Naive thymus-derived CD8-positive, alpha-beta T cell (primary cell): ENCODE measurements at regions not wholly inside any gene's neighbourhood (a gene's known extent, or its start where the extent isn't known, plus 50 kb on each side); places are given as distances from the start of the nearest gene placed in this dataset.

Experiments
- ATAC-seq, 2 donors: fragments of 150-1000 bp; cut with Tn5 transposase in 1 of 2; sonication (Bioruptor Pico), chemical (Tn5 transposase) in 1 of 2; 1 replicate in 1 of 2; 2 replicates in 1 of 2; pipeline ENCODE4 v1.10.0; 2021; ENCODE audit warnings: mild to moderate bottlenecking in 2 of 2, moderate library complexity in 2 of 2
- POLR2A ChIA-PET: fragments of 350-600 bp; sonication (Branson Sonifier 250); formaldehyde crosslinking; loops from one replicate; lab custom pipeline; 2021; ENCODE audit warnings: antibody characterized with exemption; lab: Charles Lee
- DNase-seq, 10 donors: peaks; one replicate each; pipeline versions ENCODE4 v3.0.0 to v3.0.0-alpha.2; 2020 to 2022
- H3K27ac Mint-ChIP-seq, 10 donors: one replicate each; pipeline ENCODE4 v1.8.0; 2020 to 2022; ENCODE audit warnings: mild to moderate bottlenecking in 10 of 10, mixed read lengths in 10 of 10, moderate library complexity in 4 of 10, inconsistent platforms in 1 of 10
- H3K27me3 Mint-ChIP-seq, 5 donors: one replicate each; pipeline ENCODE4 v1.8.0; 2021 to 2022; ENCODE audit warnings: mixed read lengths in 5 of 5
- H3K36me3 Mint-ChIP-seq, 3 donors: one replicate each; pipeline ENCODE4 v1.8.0; 2020 to 2022; ENCODE audit warnings: mixed read lengths in 3 of 3, mild to moderate bottlenecking in 2 of 3, inconsistent platforms in 1 of 3
- H3K4me1 Mint-ChIP-seq, 4 donors: one replicate each; pipeline ENCODE4 v1.8.0; 2021 to 2022; ENCODE audit warnings: mixed read lengths in 4 of 4
- H3K4me3 Mint-ChIP-seq, 10 donors: one replicate each; pipeline ENCODE4 v1.8.0; 2020 to 2022; ENCODE audit warnings: mild to moderate bottlenecking in 10 of 10, mixed read lengths in 10 of 10, moderate library complexity in 6 of 10, inconsistent platforms in 1 of 10
- H3K9me3 Mint-ChIP-seq, 9 donors: one replicate each; pipeline ENCODE4 v1.8.0; 2020 to 2022; ENCODE audit warnings: mixed read lengths in 9 of 9, mild to moderate bottlenecking in 3 of 9, inconsistent platforms in 1 of 9, moderate library complexity in 1 of 9

GRCh38 chr4:125988464-125988863 lies 673.7 kb downstream of the FAT4 start:
- ATAC-seq (no peak), DNase-seq (no peak)
- Mint-ChIP-seq H3K36me3 (no peaks in the 10 kb centered on the region), H3K27me3 (no peaks in the 10 kb centered on the region), H3K4me3 (no peak overlapping the region), H3K9me3 (peaks cover 0 to 15% (median 0%) of the 10 kb centered on the region in 9 donors), H3K4me1 (no peaks in the 10 kb centered on the region), H3K27ac (no peak overlapping the region)
- POLR2A ChIA-PET = no interaction called here

GRCh38 chr4:125991398-125991797 lies 676.6 kb downstream of the FAT4 start:
- no peak overlapping the region for H3K4me3 Mint-ChIP-seq
- no peaks in the 10 kb centered on the region for H3K27me3 Mint-ChIP-seq
- POLR2A ChIA-PET = no interaction called here
- peaks cover 0 to 17% (median 0%) of the 10 kb centered on the region in 9 donors for H3K9me3 Mint-ChIP-seq
- no peaks in the 10 kb centered on the region for H3K36me3 Mint-ChIP-seq
- DNase-seq (no peak), ATAC-seq (no peak)
- no peaks in the 10 kb centered on the region for H3K4me1 Mint-ChIP-seq
- H3K27ac Mint-ChIP-seq = no peak overlapping the region

GRCh38 chr4:125992891-125993290 lies 678.1 kb downstream of the FAT4 start:
- POLR2A ChIA-PET = no interaction called here
- no peaks in the 10 kb centered on the region for H3K4me1 Mint-ChIP-seq
- DNase-seq (no peak), ATAC-seq (no peak)
- no peaks in the 10 kb centered on the region for H3K27me3 Mint-ChIP-seq
- no peaks in the 10 kb centered on the region for H3K36me3 Mint-ChIP-seq
- H3K9me3 Mint-ChIP-seq = peaks cover 0 to 9% (median 0%) of the 10 kb centered on the region in 9 donors
- no peak overlapping the region for H3K4me3 Mint-ChIP-seq
- H3K27ac Mint-ChIP-seq = no peak overlapping the region

- Mint-ChIP-seq H3K27me3 (no peaks in the 10 kb centered on the region), H3K4me1 (no peaks in the 10 kb centered on the region), H3K27ac (no peak overlapping the region), H3K36me3 (no peaks in the 10 kb centered on the region), H3K4me3 (no peak overlapping the region), H3K9me3 (peaks cover 0 to 16% (median 3%) of the 10 kb centered on the region in 9 donors)
- DNase-seq (no peak), ATAC-seq (no peak)
- POLR2A ChIA-PET = no interaction called here
These were observed 679.3 kb downstream of the FAT4 start for GRCh38 chr4:125994024-125994423.

- ATAC-seq = no peak
- H3K27ac Mint-ChIP-seq = no peak overlapping the region
- no peaks in the 10 kb centered on the region for H3K36me3 Mint-ChIP-seq
- DNase-seq = no peak
- H3K4me1 Mint-ChIP-seq = no peaks in the 10 kb centered on the region
- H3K4me3 Mint-ChIP-seq = no peak overlapping the region
- no peaks in the 10 kb centered on the region for H3K27me3 Mint-ChIP-seq
- POLR2A ChIA-PET = no interaction called here
- peaks cover 0 to 16% (median 3%) of the 10 kb centered on the region in 9 donors for H3K9me3 Mint-ChIP-seq
These were observed 679.7 kb downstream of the FAT4 start for GRCh38 chr4:125994430-125994829.

- no peak for DNase-seq
- no peak overlapping the region for H3K4me3 Mint-ChIP-seq
- POLR2A ChIA-PET = no interaction called here
- no peaks in the 10 kb centered on the region for H3K27me3 Mint-ChIP-seq
- ATAC-seq = no peak
- H3K36me3 Mint-ChIP-seq = no peaks in the 10 kb centered on the region
- H3K27ac Mint-ChIP-seq = peak overlapping the region in 1 of 10 donors; percentile 3
- H3K9me3 Mint-ChIP-seq = peaks cover 0 to 11% (median 3%) of the 10 kb centered on the region in 9 donors
- no peaks in the 10 kb centered on the region for H3K4me1 Mint-ChIP-seq
These were observed 690.2 kb downstream of the FAT4 start for GRCh38 chr4:126004941-126005340.

- H3K27ac Mint-ChIP-seq = no peak overlapping the region
- H3K4me1 Mint-ChIP-seq = no peaks in the 10 kb centered on the region
- DNase-seq (no peak), ATAC-seq (no peak)
- POLR2A ChIA-PET = no interaction called here
- H3K36me3 Mint-ChIP-seq = no peaks in the 10 kb centered on the region
- H3K4me3 Mint-ChIP-seq = no peak overlapping the region
- H3K9me3 Mint-ChIP-seq = peaks cover 0 to 18% (median 8%) of the 10 kb centered on the region in 9 donors
- no peaks in the 10 kb centered on the region for H3K27me3 Mint-ChIP-seq
These were observed 692.4 kb downstream of the FAT4 start for GRCh38 chr4:126007142-126007541.

- no peak for ATAC-seq
- no peak for DNase-seq
- Mint-ChIP-seq H3K4me1 (no peaks in the 10 kb centered on the region), H3K4me3 (no peak overlapping the region), H3K36me3 (no peaks in the 10 kb centered on the region), H3K9me3 (peaks cover 0 to 36% (median 15%) of the 10 kb centered on the region in 9 donors), H3K27me3 (no peaks in the 10 kb centered on the region), H3K27ac (no peak overlapping the region)
- POLR2A ChIA-PET = no interaction called here
These were observed 698.0 kb downstream of the FAT4 start for GRCh38 chr4:126012691-126013290.

GRCh38 chr4:126018274-126018673 lies 703.5 kb downstream of the FAT4 start:
- no peaks in the 10 kb centered on the region for H3K27me3 Mint-ChIP-seq
- peaks cover 0 to 25% (median 10%) of the 10 kb centered on the region in 9 donors for H3K9me3 Mint-ChIP-seq
- POLR2A ChIA-PET = no interaction called here
- H3K36me3 Mint-ChIP-seq = no peaks in the 10 kb centered on the region
- ATAC-seq (no peak), DNase-seq (no peak)
- H3K27ac Mint-ChIP-seq = no peak overlapping the region
- no peak overlapping the region for H3K4me3 Mint-ChIP-seq
- no peaks in the 10 kb centered on the region for H3K4me1 Mint-ChIP-seq

GRCh38 chr4:126023896-126024295 lies 709.1 kb downstream of the FAT4 start:
- peaks cover 0 to 28% (median 3%) of the 10 kb centered on the region in 9 donors for H3K9me3 Mint-ChIP-seq
- no peaks in the 10 kb centered on the region for H3K27me3 Mint-ChIP-seq
- no peak overlapping the region for H3K4me3 Mint-ChIP-seq

GRCh38 chr4:126027601-126028000 lies 712.8 kb downstream of the FAT4 start:
- ATAC-seq (no peak), DNase-seq (no peak)
- H3K27me3 Mint-ChIP-seq = no peaks in the 10 kb centered on the region
- no peaks in the 10 kb centered on the region for H3K4me1 Mint-ChIP-seq
- H3K27ac Mint-ChIP-seq = no peak overlapping the region
- H3K4me3 Mint-ChIP-seq = no peak overlapping the region
- H3K36me3 Mint-ChIP-seq = no peaks in the 10 kb centered on the region
- H3K9me3 Mint-ChIP-seq = peaks cover 0 to 37% (median 3%) of the 10 kb centered on the region in 9 donors
- POLR2A ChIA-PET = no interaction called here

More at GRCh38 chr4:126023896-126024295, 709.1 kb downstream of the FAT4 start:
- ATAC-seq (no peak), DNase-seq (no peak)
- no peaks in the 10 kb centered on the region for H3K36me3 Mint-ChIP-seq
- POLR2A ChIA-PET = no interaction called here
- H3K27ac Mint-ChIP-seq = no peak overlapping the region
- H3K4me1 Mint-ChIP-seq = no peaks in the 10 kb centered on the region

- H3K36me3 Mint-ChIP-seq = no peaks in the 10 kb centered on the region
These were observed 714.1 kb downstream of the FAT4 start for GRCh38 chr4:126028876-126029275.

GRCh38 chr4:126037231-126037630 lies 722.5 kb downstream of the FAT4 start:
- Mint-ChIP-seq H3K4me3 (no peak overlapping the region), H3K4me1 (no peaks in the 10 kb centered on the region), H3K27me3 (no peaks in the 10 kb centered on the region), H3K9me3 (peaks cover 0 to 10% (median 1%) of the 10 kb centered on the region in 9 donors), H3K27ac (no peak overlapping the region), H3K36me3 (no peaks in the 10 kb centered on the region)
- DNase-seq = no peak
- no peak for ATAC-seq
- POLR2A ChIA-PET = no interaction called here

More at GRCh38 chr4:126028876-126029275, 714.1 kb downstream of the FAT4 start:
- H3K9me3 Mint-ChIP-seq = peaks cover 0 to 43% (median 2%) of the 10 kb centered on the region in 9 donors
- no peak for DNase-seq
- no peak overlapping the region for H3K4me3 Mint-ChIP-seq
- no peaks in the 10 kb centered on the region for H3K4me1 Mint-ChIP-seq
- POLR2A ChIA-PET = no interaction called here
- H3K27me3 Mint-ChIP-seq = no peaks in the 10 kb centered on the region
- ATAC-seq = no peak
- no peak overlapping the region for H3K27ac Mint-ChIP-seq
